ENCODE measurements at regions not wholly inside any gene's neighbourhood (a gene's known extent, or its start where the extent isn't known, plus 50 kb on each side); places are given as distances from the start of the nearest gene placed in this dataset.

DNA sequence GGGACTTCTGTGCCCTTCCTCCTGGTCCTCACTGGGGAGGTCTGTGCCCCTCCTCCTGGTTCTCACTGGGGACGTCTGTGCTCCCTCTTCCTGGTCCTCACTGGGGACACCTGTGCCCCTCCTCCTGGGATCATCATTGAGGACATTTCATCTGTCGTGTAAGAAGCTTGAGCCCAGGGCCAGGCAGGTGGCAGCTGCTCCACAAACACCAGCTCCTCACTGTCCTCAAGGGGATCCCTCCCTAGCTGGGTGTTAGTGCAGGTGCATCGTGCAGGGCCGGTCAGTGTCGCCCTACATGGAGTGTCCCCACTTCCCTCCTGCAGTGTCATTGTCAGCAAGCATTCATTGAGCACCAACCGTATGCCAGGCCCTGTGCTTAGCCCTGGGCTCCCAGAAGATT lies 312.7 kb downstream of the PTPRU start:
- no peak for DNase-seq

- no peak for DNase-seq
These were observed 311.8 kb downstream of the PTPRU start for GRCh38 chr1:29548091-29548490.

GRCh38 chr1:29547300-29547699 lies 311.0 kb downstream of the PTPRU start:
- DNase-seq, result no peak

- DNase-seq, result no peak
These were observed 310.2 kb downstream of the PTPRU start for GRCh38 chr1:29546496-29546895.

GRCh38 chr1:29544406-29544805 lies 308.1 kb downstream of the PTPRU start:
- DNase-seq, result no peak

- no peak for DNase-seq
These were observed 307.3 kb downstream of the PTPRU start for GRCh38 chr1:29543586-29543985.

DNA sequence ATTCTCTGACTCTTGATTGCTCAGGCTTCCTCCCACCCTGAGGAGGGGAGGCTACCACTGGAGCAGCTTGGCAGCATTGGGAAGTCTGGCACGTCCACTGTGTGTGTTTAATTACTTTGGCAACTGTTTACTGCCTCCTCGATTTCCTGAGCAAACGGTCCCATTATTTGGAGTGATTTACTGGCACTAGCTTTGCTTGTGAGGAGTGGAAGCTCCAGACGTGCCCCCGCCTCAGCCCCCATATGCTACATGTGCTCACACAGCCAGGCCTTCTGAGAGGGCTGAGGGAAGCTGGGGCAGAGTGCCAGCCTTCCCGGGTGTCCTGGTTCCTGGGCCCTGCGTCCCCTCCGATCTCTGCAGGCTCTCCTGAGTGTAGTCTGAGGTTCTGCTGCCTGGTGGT lies 306.2 kb downstream of the PTPRU start:
- DNase-seq, result no peak

DNA sequence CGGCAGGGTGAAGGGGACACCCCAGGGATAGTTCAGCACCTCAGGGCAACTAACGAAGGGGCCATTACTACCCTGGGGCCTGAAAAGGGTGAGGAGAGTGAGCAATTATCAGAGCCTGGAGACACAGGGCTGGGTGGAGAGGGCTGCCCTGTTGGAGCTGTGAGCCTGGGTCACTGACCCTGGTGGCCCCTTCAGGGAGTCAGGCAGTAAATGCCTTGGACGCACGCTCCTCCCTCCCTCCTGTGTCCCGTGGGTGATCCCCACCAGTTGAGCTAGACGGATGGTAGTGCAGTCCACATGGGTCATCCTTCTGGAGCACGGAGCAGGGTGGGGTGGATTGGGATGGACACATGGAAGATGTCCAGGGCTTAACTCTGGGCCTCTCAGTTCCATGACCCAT lies 305.3 kb downstream of the PTPRU start:
- no peak for DNase-seq

- DNase-seq, result no peak
These were observed 304.6 kb downstream of the PTPRU start for GRCh38 chr1:29540801-29541357.

DNA sequence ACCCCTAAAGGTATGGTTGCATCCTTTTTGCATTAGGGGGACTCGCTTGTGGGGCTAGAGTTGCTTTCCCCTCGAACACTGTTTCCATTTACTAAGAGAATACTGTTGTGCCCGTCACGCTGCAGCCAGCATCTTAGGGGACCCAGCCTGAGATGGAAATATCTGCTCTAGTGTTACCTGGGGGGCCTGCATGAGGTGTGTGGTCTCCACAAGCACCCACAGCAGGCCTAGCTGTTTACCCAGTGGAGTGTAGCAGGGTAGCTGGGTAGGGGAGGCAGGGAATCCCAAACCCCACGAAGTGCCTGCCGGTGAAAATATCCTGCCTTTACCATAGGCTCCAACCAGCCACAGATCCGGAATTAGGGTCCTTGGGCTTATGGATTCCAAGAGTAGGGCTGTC lies 303.6 kb downstream of the PTPRU start:
- no peak for DNase-seq

DNA sequence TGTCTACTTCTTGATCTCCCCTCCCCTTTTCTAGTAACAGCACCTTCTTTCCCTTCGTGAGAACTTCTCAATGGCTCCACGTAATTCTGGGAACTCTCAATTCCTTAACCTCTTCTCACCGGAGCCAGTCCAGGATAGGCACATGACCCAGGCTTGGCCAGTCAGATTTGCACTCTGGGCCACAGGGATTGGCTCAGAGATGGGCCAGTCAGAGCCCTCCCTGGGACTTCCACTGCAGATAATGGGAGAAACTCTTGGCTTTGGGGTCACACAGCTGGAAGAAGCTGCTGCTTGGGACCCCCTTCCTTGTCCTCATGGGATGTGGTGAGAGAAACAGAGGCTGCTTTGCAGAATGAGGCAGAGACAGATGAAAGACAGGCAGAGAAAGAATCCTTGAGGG lies 302.3 kb downstream of the PTPRU start:
- no peak for DNase-seq

GRCh38 chr1:29532751-29533150 lies 296.4 kb downstream of the PTPRU start:
- DNase-seq, result no peak

DNA sequence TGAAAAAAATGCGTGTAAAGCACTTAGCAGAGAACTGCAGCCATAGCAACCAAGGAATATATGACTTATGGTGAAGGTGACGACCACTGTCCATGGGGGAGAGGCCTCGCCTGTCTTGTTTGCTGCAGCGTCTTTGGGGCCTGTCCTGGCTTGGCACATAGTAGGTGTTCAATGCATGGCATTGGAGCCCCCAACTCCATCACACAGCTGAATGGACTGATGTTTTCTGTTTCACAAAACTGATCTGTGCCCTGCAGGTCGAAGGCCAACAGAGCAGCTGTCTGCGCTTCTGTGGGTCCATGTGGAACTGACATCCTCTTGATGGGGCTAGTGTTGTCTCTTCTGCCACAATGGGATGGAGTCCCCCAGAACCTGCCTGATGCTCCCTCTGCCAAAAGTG lies 296.0 kb downstream of the PTPRU start:
- no peak for DNase-seq

DNA sequence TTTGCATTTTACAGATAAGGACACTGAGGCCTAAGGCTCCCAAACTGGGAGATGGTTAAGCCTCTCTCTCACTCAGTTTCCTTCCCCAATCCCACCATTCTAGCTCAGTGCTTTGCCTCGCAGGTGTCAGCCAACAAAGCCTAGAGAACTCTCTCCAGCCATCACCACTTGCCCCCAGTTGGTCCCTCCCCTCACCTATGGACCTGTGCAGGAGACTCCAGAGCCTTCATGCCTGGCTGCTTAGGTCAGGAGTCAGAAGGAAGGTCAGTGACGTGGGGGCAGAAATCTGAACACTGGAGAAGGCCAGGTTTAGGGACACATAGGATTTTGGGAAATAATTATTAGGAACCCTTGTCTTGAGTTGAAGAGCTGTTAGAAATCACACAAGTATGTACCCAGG lies 295.3 kb downstream of the PTPRU start:
- no peak for DNase-seq

DNA sequence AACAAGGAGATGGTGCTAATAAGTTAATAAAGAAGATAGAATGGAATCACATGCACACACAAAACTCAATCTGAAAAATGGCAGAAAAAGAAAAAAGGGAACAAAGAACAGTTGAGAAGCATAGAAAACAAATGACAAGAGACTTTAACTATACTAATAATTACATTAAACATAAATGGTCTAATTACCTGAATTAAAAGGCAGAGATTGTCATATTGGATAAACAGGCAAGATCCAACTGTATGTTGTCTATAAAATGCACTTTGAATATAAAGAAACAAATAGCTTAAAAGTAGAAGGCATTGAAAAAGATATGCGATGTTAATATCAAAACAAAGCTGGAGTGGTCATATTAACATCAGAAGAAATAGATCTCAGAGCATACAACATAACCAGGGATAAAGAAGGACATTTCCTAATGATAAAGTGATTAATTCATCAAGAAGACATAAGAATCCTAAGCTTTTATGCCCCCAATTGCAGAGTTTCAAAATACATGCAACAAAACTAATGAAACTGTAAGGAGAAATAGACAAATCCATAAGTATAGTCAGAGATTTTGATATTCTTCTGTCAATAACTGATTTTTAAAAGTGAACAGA lies 293.5 kb downstream of the PTPRU start:
- no peak for DNase-seq

GRCh38 chr1:29527314-29528004 lies 291.1 kb downstream of the PTPRU start:
- DNase-seq, result no peak

DNA sequence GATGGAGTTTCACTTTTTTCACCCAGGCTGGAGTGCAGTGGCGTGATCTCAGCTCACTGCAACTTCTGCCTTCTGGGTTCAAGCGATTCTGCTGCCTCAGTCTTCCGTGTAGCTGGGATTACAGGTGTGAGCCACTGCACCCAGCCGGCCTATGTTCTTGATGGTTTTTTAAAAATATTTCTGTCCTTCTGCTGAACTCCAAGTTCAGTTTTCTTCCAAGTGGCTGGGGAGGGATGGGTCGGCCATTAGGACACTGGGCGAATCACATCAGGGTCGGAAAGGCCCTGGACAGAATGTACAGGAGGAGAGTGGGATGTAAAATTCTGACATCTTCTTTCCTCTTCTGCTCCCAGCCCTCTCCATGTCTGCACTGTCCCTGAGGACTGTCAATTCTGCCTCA lies 289.6 kb downstream of the PTPRU start:
- DNase-seq, result no peak

- no peak for DNase-seq
These were observed 288.2 kb downstream of the PTPRU start for GRCh38 chr1:29524285-29525065.

DNA sequence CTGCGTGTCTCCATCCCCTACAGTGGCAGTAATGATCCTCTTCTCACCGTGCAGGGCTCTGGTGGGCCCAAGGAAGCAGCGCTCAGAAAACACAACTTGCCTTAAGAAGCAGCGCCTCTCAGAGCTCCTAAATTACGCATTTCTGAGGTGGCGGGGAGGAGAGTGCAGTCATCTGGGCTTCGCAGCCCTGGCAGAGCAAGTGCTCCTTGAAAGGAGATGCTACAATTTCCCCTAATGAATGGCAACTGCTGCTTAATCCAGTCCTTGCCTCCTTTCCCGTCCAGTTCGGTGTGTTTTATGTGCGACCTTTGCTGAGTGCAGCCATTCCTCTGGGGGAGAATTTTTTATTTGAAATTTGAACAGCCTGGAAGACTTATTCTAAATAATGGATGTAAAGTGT lies 287.3 kb downstream of the PTPRU start:
- no peak for DNase-seq

DNA sequence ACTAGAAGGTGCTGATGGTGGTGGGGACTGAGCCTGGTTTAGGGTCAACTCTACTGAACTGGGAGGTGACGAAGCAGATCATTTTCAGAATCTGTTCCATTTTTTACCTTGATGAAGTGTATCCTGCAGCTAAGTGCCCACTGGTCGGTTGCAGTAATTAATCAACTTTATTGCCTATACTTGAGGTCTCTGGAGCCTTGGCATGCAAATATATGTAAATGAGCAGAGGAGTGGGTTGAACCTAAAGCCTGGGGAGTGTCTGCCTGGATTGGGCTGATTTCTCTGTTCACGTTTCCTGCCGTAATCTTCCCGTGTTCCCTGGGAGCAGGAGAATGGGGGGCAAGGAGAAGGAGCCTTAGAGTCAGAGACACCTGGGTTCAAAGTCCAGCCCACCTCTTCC lies 286.8 kb downstream of the PTPRU start:
- no peak for DNase-seq

GRCh38 chr1:29521811-29522580 lies 285.7 kb downstream of the PTPRU start:
- no peak for DNase-seq

DNA sequence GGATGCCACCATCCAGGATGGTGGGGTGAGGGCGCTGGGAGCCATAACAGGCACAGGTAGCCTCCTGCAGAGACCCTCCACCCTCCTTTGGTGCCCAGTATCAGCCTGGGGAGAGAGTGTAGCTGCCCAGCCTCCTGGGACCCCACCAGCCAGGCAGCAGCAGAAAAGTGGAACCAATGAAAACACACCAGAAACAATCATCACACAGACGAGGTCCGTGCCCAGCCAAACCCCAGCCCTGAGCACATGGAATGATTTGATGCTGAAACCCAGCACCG lies 285.1 kb downstream of the PTPRU start:
- DNase-seq, result no peak
